B cell (primary cell): ENCODE measurements at regions not wholly inside any gene's neighbourhood (a gene's known extent, or its start where the extent isn't known, plus 50 kb on each side); places are given as distances from the start of the nearest gene placed in this dataset. TPM values are rescaled to one million over a fixed set of nuclear protein-coding genes. Genes with fewer than 3 reads are reported as not detected.

Source experiments
- ATAC-seq: fragments of 200-7000 bp; cut with Tn5 transposase; one replicate; pipeline ENCODE4 v1.10.0; 2021; ENCODE audit warnings: low read depth, mild to moderate bottlenecking, moderate number of reproducible peaks, moderate library complexity
- CTCF ChIA-PET: fragments of 350-600 bp; sonication (Branson Sonifier 250); formaldehyde crosslinking; loops from one replicate; lab custom pipeline; 2021; ENCODE audit warnings: antibody characterized with exemption, inconsistent platforms; lab: Charles Lee
- POLR2A ChIA-PET: fragments of 350-600 bp; sonication (Branson Sonifier 250); formaldehyde crosslinking; loops from one replicate; lab custom pipeline; 2021; ENCODE audit warnings: antibody characterized with exemption; lab: Charles Lee
- DNase-seq: peaks from one replicate; pipeline ENCODE4 v3.0.0; 2013
- H2AFZ ChIP-seq: 2 replicates; pipeline ENCODE4 v1.6.1; 2012; ENCODE audit warnings: mild to moderate bottlenecking, low read depth, low read length; ENCODE audit not compliant: insufficient read depth, poor library complexity, severe bottlenecking
- H3K27ac ChIP-seq, 2 donors: 1 replicate in 1 of 2; 2 replicates in 1 of 2; pipeline ENCODE4 v1.5.1; 2012 to 2013; ENCODE audit warnings: low read length in 2 of 2, mild to moderate bottlenecking in 2 of 2, moderate library complexity in 1 of 2
- H3K27me3 ChIP-seq, 4 experiments: fragments of 200-600 bp in 1 of 4; sonication (generic) in 1 of 4; replicated peaks in 1 of 4; 1 replicate in 2 of 4; 2 replicates in 2 of 4; pipeline versions ENCODE4 v1.6.1 to v1.7.0; 2013 to 2016; ENCODE audit warnings: low read length in 3 of 4, mild to moderate bottlenecking in 2 of 4, mixed read lengths in 1 of 4, moderate library complexity in 1 of 4; ENCODE audit not compliant: insufficient read depth in 4 of 4, control insufficient read depth in 3 of 4; ENCODE audit errors: control extremely low read depth in 1 of 4
- H3K36me3 ChIP-seq, 2 experiments: replicated peaks in 1 of 2; 1 replicate in 1 of 2; 2 replicates in 1 of 2; pipeline versions ENCODE4 v1.6.1 to v1.7.1; 2013; ENCODE audit warnings: low read length in 1 of 2; ENCODE audit not compliant: insufficient read depth in 2 of 2, control insufficient read depth in 1 of 2; ENCODE audit errors: control extremely low read depth in 1 of 2, extremely low read depth in 1 of 2
- H3K4me1 ChIP-seq, 2 donors: fragments of 200-600 bp in 1 of 2; sonication (generic) in 1 of 2; 1 replicate in 1 of 2; 2 replicates in 1 of 2; pipeline versions ENCODE4 v1.5.1 to v1.6.1; 2013 to 2017; ENCODE audit warnings: low read length in 2 of 2; ENCODE audit not compliant: control insufficient read depth in 2 of 2, insufficient read depth in 2 of 2
- H3K4me2 ChIP-seq: replicated peaks from 2 replicates; pipeline ENCODE3; 2012; ENCODE audit warnings: mild to moderate bottlenecking, low read depth, low read length; ENCODE audit not compliant: poor library complexity, severe bottlenecking
- H3K4me3 ChIP-seq, 5 experiments: fragments of 200-600 bp in 1 of 5; sonication (generic) in 1 of 5; 1 replicate in 3 of 5; 2 replicates in 2 of 5; pipeline versions ENCODE4 v1.5.1 to v1.7.0; 2011 to 2016; ENCODE audit warnings: low read length in 4 of 5, mild to moderate bottlenecking in 4 of 5, low read depth in 2 of 5, control low read depth in 1 of 5, moderate library complexity in 1 of 5; ENCODE audit not compliant: insufficient read depth in 1 of 5; ENCODE audit errors: control extremely low read depth in 1 of 5, extremely low read depth in 1 of 5
- H3K79me2 ChIP-seq: fragments of 200-600 bp; sonication (generic); one replicate; pipeline ENCODE4 v1.6.0; 2016; ENCODE audit warnings: low read length; ENCODE audit not compliant: control insufficient read depth, insufficient read depth
- H3K9ac ChIP-seq: fragments of 200-600 bp; sonication (generic); 2 replicates; pipeline ENCODE4 v1.6.1; 2017; ENCODE audit warnings: mild to moderate bottlenecking, low read length, moderate library complexity
- H3K9me3 ChIP-seq, 3 donors: one replicate each; pipeline versions ENCODE4 v1.6.1 to v1.7.1; 2013; ENCODE audit warnings: low read length in 2 of 3; ENCODE audit not compliant: control insufficient read depth in 2 of 3, insufficient read depth in 1 of 3; ENCODE audit errors: control extremely low read depth in 1 of 3
- H4K20me1 ChIP-seq: 2 replicates; pipeline ENCODE4 v1.6.0; 2012; ENCODE audit warnings: mild to moderate bottlenecking, low read length; ENCODE audit not compliant: insufficient read depth, control insufficient read depth, poor library complexity, severe bottlenecking
- H3K27ac Mint-ChIP-seq: one replicate; pipeline ENCODE4 v1.8.0; 2021; ENCODE audit warnings: mixed read lengths
- H3K27me3 Mint-ChIP-seq: one replicate; pipeline ENCODE4 v1.8.0; 2021; ENCODE audit warnings: mixed read lengths
- H3K4me1 Mint-ChIP-seq: one replicate; pipeline ENCODE4 v1.8.0; 2021; ENCODE audit warnings: mixed read lengths
- H3K4me3 Mint-ChIP-seq: one replicate; pipeline ENCODE4 v1.8.0; 2021; ENCODE audit warnings: mixed read lengths
- H3K9me3 Mint-ChIP-seq: one replicate; pipeline ENCODE4 v1.8.0; 2022; ENCODE audit warnings: mixed read lengths; ENCODE audit not compliant: insufficient read depth
- EZH2 ChIP-seq: IDR thresholded peaks from 2 replicates; pipeline ENCODE4 v1.6.1; 2012; ENCODE audit warnings: borderline replicate concordance, low read depth, mild to moderate bottlenecking, moderate library complexity, low read length; ENCODE audit not compliant: insufficient read depth, poor library complexity, severe bottlenecking
- WGBS: methylation state at CpG from one replicate; pipeline ENCODE4 v1.1.5; 2013; ENCODE audit warnings: missing lambda C conversion rate; ENCODE audit not compliant: insufficient coverage; 5-methylcytosine and 5-hydroxymethylcytosine counted together
- intact Hi-C: fragments of 100-400 bp; cut with micrococcal nuclease; formaldehyde crosslinking; loops from one replicate; pipeline ENCODE4 v1.10.0; 2022
- small RNA-seq: library from RNA; depleted of rRNA; stranded (forward); fragments of <200 nt; gene quantifications from one replicate; pipeline ENCODE3, GENCODE V24; 2012; ENCODE audit warnings: low replicate concordance, low read depth; ENCODE audit not compliant: insufficient read length
- TF ChIP-seq, protein P1 (sequence below): fragments of 200-600 bp; IDR thresholded peaks from one replicate; pipeline ENCODE4 v1.8.0; 2022; ENCODE audit warnings: antibody characterized with exemption, mild to moderate bottlenecking

DNA sequence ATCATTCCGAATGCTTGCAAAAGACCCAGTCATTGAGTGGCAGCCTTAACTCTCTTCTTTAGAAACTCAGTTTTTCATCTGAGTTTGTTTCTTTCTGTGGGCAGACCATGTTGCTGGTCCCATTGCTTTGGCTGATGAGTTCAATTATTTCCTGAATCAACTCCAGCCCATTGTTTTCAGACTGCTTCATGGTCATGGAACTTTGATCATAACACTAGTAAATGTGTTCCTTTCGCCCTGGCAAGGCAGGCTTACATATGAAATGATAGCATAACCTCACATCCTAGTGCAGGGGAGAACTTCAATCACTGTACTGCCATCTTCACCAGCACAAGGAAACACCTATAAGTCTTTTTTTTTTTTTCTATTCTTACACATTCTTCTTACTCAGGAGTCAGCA lies 50.0 kb upstream of the DUSP10 start:
- no peaks in the 10 kb centered on the region for H3K36me3 ChIP-seq
- no peaks in the 10 kb centered on the region for H3K27me3 ChIP-seq
- no peak overlapping the region for H3K9ac ChIP-seq
- no peak overlapping the region for H3K4me3 ChIP-seq
- H3K79me2 ChIP-seq = no peaks in the 10 kb centered on the region
- 86% methylated on average over 1 of the region's 2 CpGs for WGBS
- CTCF ChIA-PET = no interaction called here
- Mint-ChIP-seq H3K4me1 (peaks cover 42% of the 10 kb centered on the region), H3K4me3 (no peak overlapping the region), H3K27me3 (no peaks in the 10 kb centered on the region), H3K27ac (no peak overlapping the region), H3K9me3 (peaks cover 4% of the 10 kb centered on the region)
- H3K27ac ChIP-seq = no peak overlapping the region
- DNase-seq = no peak
- H3K4me1 ChIP-seq = peaks cover 36 to 37% of the 10 kb centered on the region in 2 donors
- no peaks in the 10 kb centered on the region for H4K20me1 ChIP-seq
- no peak overlapping the region for H2AFZ ChIP-seq
- no peak for ATAC-seq
- intact Hi-C loops = loop anchor here (10.0 kb wide), 1 partner anchor 917 kb away; the partner anchor contains the start of gene HLX
- no peak overlapping the region for H3K4me2 ChIP-seq
- TF ChIP-seq, protein P1, sequence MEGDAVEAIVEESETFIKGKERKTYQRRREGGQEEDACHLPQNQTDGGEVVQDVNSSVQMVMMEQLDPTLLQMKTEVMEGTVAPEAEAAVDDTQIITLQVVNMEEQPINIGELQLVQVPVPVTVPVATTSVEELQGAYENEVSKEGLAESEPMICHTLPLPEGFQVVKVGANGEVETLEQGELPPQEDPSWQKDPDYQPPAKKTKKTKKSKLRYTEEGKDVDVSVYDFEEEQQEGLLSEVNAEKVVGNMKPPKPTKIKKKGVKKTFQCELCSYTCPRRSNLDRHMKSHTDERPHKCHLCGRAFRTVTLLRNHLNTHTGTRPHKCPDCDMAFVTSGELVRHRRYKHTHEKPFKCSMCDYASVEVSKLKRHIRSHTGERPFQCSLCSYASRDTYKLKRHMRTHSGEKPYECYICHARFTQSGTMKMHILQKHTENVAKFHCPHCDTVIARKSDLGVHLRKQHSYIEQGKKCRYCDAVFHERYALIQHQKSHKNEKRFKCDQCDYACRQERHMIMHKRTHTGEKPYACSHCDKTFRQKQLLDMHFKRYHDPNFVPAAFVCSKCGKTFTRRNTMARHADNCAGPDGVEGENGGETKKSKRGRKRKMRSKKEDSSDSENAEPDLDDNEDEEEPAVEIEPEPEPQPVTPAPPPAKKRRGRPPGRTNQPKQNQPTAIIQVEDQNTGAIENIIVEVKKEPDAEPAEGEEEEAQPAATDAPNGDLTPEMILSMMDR = no peak
- no peak for TF ChIP-seq EZH2
- POLR2A ChIA-PET = no interaction called here
- H3K9me3 ChIP-seq = no peaks in the 10 kb centered on the region

Small RNAs in the stretch of these regions (small RNA-seq; reads per million reads assigned to genes)
- not detected for gene RNU6-403P
